ENCODE measurements at regions not wholly inside any gene's neighbourhood (a gene's known extent, or its start where the extent isn't known, plus 50 kb on each side); places are given as distances from the start of the nearest gene placed in this dataset.

GRCh38 chr2:16022548-16023240 is 82.3 kb downstream of the MYCN start:
- DNase-seq, result no peak

- DNase-seq, result no peak
Observed at GRCh38 chr2:16021611-16022363, 81.4 kb downstream of the MYCN start.

GRCh38 chr2:16020389-16021008 is 80.1 kb downstream of the MYCN start:
- DNase-seq, result no peak

- no peak for DNase-seq
Observed at GRCh38 chr2:16019617-16020351, 79.4 kb downstream of the MYCN start.

GRCh38 chr2:16019060-16019480 is 78.7 kb downstream of the MYCN start:
- no peak for DNase-seq

GRCh38 chr2:16018277-16019059 is 78.1 kb downstream of the MYCN start:
- DNase-seq, result no peak

GRCh38 chr2:16016282-16016681 is 75.9 kb downstream of the MYCN start:
- DNase-seq, result no peak

- no peak for DNase-seq
Observed at GRCh38 chr2:16015903-16016265, 75.5 kb downstream of the MYCN start.

GRCh38 chr2:16015210-16015902 is 75.0 kb downstream of the MYCN start:
- no peak for DNase-seq

- DNase-seq, result no peak
Observed at GRCh38 chr2:16014802-16015201, 74.5 kb downstream of the MYCN start.

- no peak for DNase-seq
Observed at GRCh38 chr2:16014041-16014787, 73.9 kb downstream of the MYCN start.

GRCh38 chr2:16013359-16013911 is 73.1 kb downstream of the MYCN start:
- no peak for DNase-seq

GRCh38 chr2:16012626-16013358 is 72.4 kb downstream of the MYCN start:
- no peak for DNase-seq

- no peak for DNase-seq
Observed at GRCh38 chr2:16012029-16012596, 71.8 kb downstream of the MYCN start.

GRCh38 chr2:16011621-16011960 is 71.2 kb downstream of the MYCN start:
- no peak for DNase-seq

GRCh38 chr2:16010951-16011620 is 70.7 kb downstream of the MYCN start:
- DNase-seq, result no peak

GRCh38 chr2:16010011-16010410 is 69.7 kb downstream of the MYCN start:
- DNase-seq, result no peak

GRCh38 chr2:16009560-16009959 is 69.2 kb downstream of the MYCN start:
- no peak for DNase-seq

- DNase-seq, result no peak
Observed at GRCh38 chr2:16008856-16009255, 68.5 kb downstream of the MYCN start.

All from CD4-positive, alpha-beta T cell treated with Interleukin-10 for 1 hour (primary cell).